Activated naive CD8-positive, alpha-beta T cell treated with anti-CD3 and anti-CD28 coated beads, Interleukin-2, amount 10 ng/mL, durations not matched to agents 7 days and 5 days (primary cell): ENCODE measurements at regions not wholly inside any gene's neighbourhood (a gene's known extent, or its start where the extent isn't known, plus 50 kb on each side); places are given as distances from the start of the nearest gene placed in this dataset.

Experiments
- ATAC-seq: fragments of 150-1000 bp; cut with Tn5 transposase; one replicate; pipeline ENCODE4 v1.10.0; 2021; ENCODE audit warnings: low read depth, moderate library complexity
- POLR2A ChIA-PET: fragments of 350-600 bp; sonication (Branson Sonifier 250); formaldehyde crosslinking; loops from one replicate; lab custom pipeline; 2021; ENCODE audit warnings: antibody characterized with exemption; lab: Charles Lee
- DNase-seq: peaks from one replicate; pipeline ENCODE4 v3.0.0; 2021
- H3K27ac Mint-ChIP-seq: one replicate; pipeline ENCODE4 v1.8.0; 2022; ENCODE audit warnings: mild to moderate bottlenecking, mixed read lengths
- H3K27me3 Mint-ChIP-seq: one replicate; pipeline ENCODE4 v1.8.0; 2022; ENCODE audit warnings: mild to moderate bottlenecking, moderate library complexity, mixed read lengths
- H3K36me3 Mint-ChIP-seq: one replicate; pipeline ENCODE4 v1.8.0; 2021; ENCODE audit warnings: mild to moderate bottlenecking, mixed read lengths
- H3K4me1 Mint-ChIP-seq: one replicate; pipeline ENCODE4 v1.8.0; 2021; ENCODE audit warnings: mixed read lengths
- H3K4me3 Mint-ChIP-seq: one replicate; pipeline ENCODE4 v1.8.0; 2022; ENCODE audit warnings: mild to moderate bottlenecking, moderate library complexity, mixed read lengths
- H3K9me3 Mint-ChIP-seq: one replicate; pipeline ENCODE4 v1.8.0; 2021; ENCODE audit warnings: mixed read lengths

- H3K4me3 Mint-ChIP-seq, result no peak overlapping the region
- no peaks in the 10 kb centered on the region for H3K27me3 Mint-ChIP-seq
- DNase-seq (no peak), ATAC-seq (no peak)
- no peaks in the 10 kb centered on the region for H3K4me1 Mint-ChIP-seq
- H3K36me3 Mint-ChIP-seq, result no peaks in the 10 kb centered on the region
- no peak overlapping the region for H3K27ac Mint-ChIP-seq
- POLR2A ChIA-PET, result no interaction called here
- peaks cover 8% of the 10 kb centered on the region for H3K9me3 Mint-ChIP-seq
These were observed 94.7 kb upstream of the ADAMTSL1 start for GRCh38 chr9:18379073-18379811.

- no peaks in the 10 kb centered on the region for H3K36me3 Mint-ChIP-seq
- H3K27me3 Mint-ChIP-seq, result no peaks in the 10 kb centered on the region
- H3K9me3 Mint-ChIP-seq, result peaks cover 6% of the 10 kb centered on the region
- no peak overlapping the region for H3K27ac Mint-ChIP-seq
- POLR2A ChIA-PET, result no interaction called here
- H3K4me3 Mint-ChIP-seq, result no peak overlapping the region
- H3K4me1 Mint-ChIP-seq, result no peaks in the 10 kb centered on the region
- DNase-seq, result no peak
- no peak for ATAC-seq
These were observed 91.7 kb upstream of the ADAMTSL1 start for GRCh38 chr9:18382243-18382642.

- Mint-ChIP-seq H3K27me3 (no peaks in the 10 kb centered on the region), H3K27ac (no peak overlapping the region), H3K4me3 (no peak overlapping the region), H3K9me3 (no peaks in the 10 kb centered on the region), H3K36me3 (no peaks in the 10 kb centered on the region), H3K4me1 (no peaks in the 10 kb centered on the region)
- no peak for ATAC-seq
- POLR2A ChIA-PET, result no interaction called here
- DNase-seq, result no peak
These were observed 89.9 kb upstream of the ADAMTSL1 start for GRCh38 chr9:18384066-18384465.

- Mint-ChIP-seq H3K9me3 (no peaks in the 10 kb centered on the region), H3K36me3 (no peaks in the 10 kb centered on the region), H3K4me3 (no peak overlapping the region), H3K27me3 (no peaks in the 10 kb centered on the region), H3K27ac (no peak overlapping the region), H3K4me1 (no peaks in the 10 kb centered on the region)
- DNase-seq (no peak), ATAC-seq (no peak)
- POLR2A ChIA-PET, result no interaction called here
These were observed 88.1 kb upstream of the ADAMTSL1 start for GRCh38 chr9:18385696-18386490.

- POLR2A ChIA-PET, result no interaction called here
- Mint-ChIP-seq H3K36me3 (no peaks in the 10 kb centered on the region), H3K27me3 (no peaks in the 10 kb centered on the region), H3K27ac (no peak overlapping the region), H3K4me3 (no peak overlapping the region), H3K9me3 (no peaks in the 10 kb centered on the region), H3K4me1 (no peaks in the 10 kb centered on the region)
- DNase-seq, result no peak
- no peak for ATAC-seq
These were observed 83.6 kb upstream of the ADAMTSL1 start for GRCh38 chr9:18390393-18390792.

- Mint-ChIP-seq H3K27ac (no peak overlapping the region), H3K4me1 (no peaks in the 10 kb centered on the region), H3K36me3 (no peaks in the 10 kb centered on the region), H3K27me3 (no peaks in the 10 kb centered on the region), H3K4me3 (no peak overlapping the region), H3K9me3 (no peaks in the 10 kb centered on the region)
- DNase-seq (no peak), ATAC-seq (no peak)
- POLR2A ChIA-PET, result no interaction called here
These were observed 80.4 kb upstream of the ADAMTSL1 start for GRCh38 chr9:18393340-18394130.

GRCh38 chr9:18394847-18395351, 79.1 kb upstream of the ADAMTSL1 start:
- Mint-ChIP-seq H3K4me1 (no peaks in the 10 kb centered on the region), H3K27me3 (no peaks in the 10 kb centered on the region), H3K27ac (no peak overlapping the region), H3K36me3 (no peaks in the 10 kb centered on the region), H3K4me3 (no peak overlapping the region), H3K9me3 (no peaks in the 10 kb centered on the region)
- ATAC-seq (no peak), DNase-seq (no peak)
- POLR2A ChIA-PET, result no interaction called here

GRCh38 chr9:18396102-18396728, 77.7 kb upstream of the ADAMTSL1 start:
- no peaks in the 10 kb centered on the region for H3K4me1 Mint-ChIP-seq
- no peak overlapping the region for H3K4me3 Mint-ChIP-seq
- no peaks in the 10 kb centered on the region for H3K36me3 Mint-ChIP-seq
- no peak overlapping the region for H3K27ac Mint-ChIP-seq
- POLR2A ChIA-PET, result no interaction called here
- H3K9me3 Mint-ChIP-seq, result no peaks in the 10 kb centered on the region
- no peaks in the 10 kb centered on the region for H3K27me3 Mint-ChIP-seq
- ATAC-seq, result no peak
- no peak for DNase-seq

- ATAC-seq, result no peak
- H3K4me3 Mint-ChIP-seq, result no peak overlapping the region
- POLR2A ChIA-PET, result no interaction called here
- no peaks in the 10 kb centered on the region for H3K27me3 Mint-ChIP-seq
- H3K36me3 Mint-ChIP-seq, result no peaks in the 10 kb centered on the region
- no peak for DNase-seq
- no peaks in the 10 kb centered on the region for H3K4me1 Mint-ChIP-seq
- H3K27ac Mint-ChIP-seq, result no peak overlapping the region
- H3K9me3 Mint-ChIP-seq, result no peaks in the 10 kb centered on the region
These were observed 76.9 kb upstream of the ADAMTSL1 start for GRCh38 chr9:18397076-18397475.

- Mint-ChIP-seq H3K9me3 (no peaks in the 10 kb centered on the region), H3K4me1 (no peaks in the 10 kb centered on the region), H3K27ac (no peak overlapping the region), H3K27me3 (no peaks in the 10 kb centered on the region), H3K36me3 (no peaks in the 10 kb centered on the region), H3K4me3 (no peak overlapping the region)
- no peak for DNase-seq
- POLR2A ChIA-PET, result no interaction called here
- ATAC-seq, result no peak
These were observed 75.9 kb upstream of the ADAMTSL1 start for GRCh38 chr9:18398038-18398437.

GRCh38 chr9:18404434-18405029, 69.4 kb upstream of the ADAMTSL1 start:
- POLR2A ChIA-PET, result interaction anchor here (0.5 kb wide), 1 partner anchor 9 kb away, joined by 4 read pairs; no protein-coding TSS in a partner anchor

GRCh38 chr9:18405240-18405639, 68.7 kb upstream of the ADAMTSL1 start:
- POLR2A ChIA-PET, result no interaction called here
- H3K27ac Mint-ChIP-seq, result no peak overlapping the region
- ATAC-seq (no peak), DNase-seq (no peak)
- no peak overlapping the region for H3K4me3 Mint-ChIP-seq
- no peaks in the 10 kb centered on the region for H3K36me3 Mint-ChIP-seq
- H3K4me1 Mint-ChIP-seq, result no peaks in the 10 kb centered on the region
- no peaks in the 10 kb centered on the region for H3K9me3 Mint-ChIP-seq
- H3K27me3 Mint-ChIP-seq, result no peaks in the 10 kb centered on the region

More at GRCh38 chr9:18404434-18405029, 69.4 kb upstream of the ADAMTSL1 start:
- no peak for DNase-seq
- no peak overlapping the region for H3K27ac Mint-ChIP-seq
- H3K9me3 Mint-ChIP-seq, result no peaks in the 10 kb centered on the region
- H3K4me1 Mint-ChIP-seq, result no peaks in the 10 kb centered on the region
- no peak for ATAC-seq
- no peak overlapping the region for H3K4me3 Mint-ChIP-seq
- H3K27me3 Mint-ChIP-seq, result no peaks in the 10 kb centered on the region
- H3K36me3 Mint-ChIP-seq, result no peaks in the 10 kb centered on the region

- no peaks in the 10 kb centered on the region for H3K4me1 Mint-ChIP-seq
- no peaks in the 10 kb centered on the region for H3K36me3 Mint-ChIP-seq
- ATAC-seq (no peak), DNase-seq (no peak)
- no peak overlapping the region for H3K27ac Mint-ChIP-seq
- no peaks in the 10 kb centered on the region for H3K9me3 Mint-ChIP-seq
- no peaks in the 10 kb centered on the region for H3K27me3 Mint-ChIP-seq
- POLR2A ChIA-PET, result no interaction called here
- no peak overlapping the region for H3K4me3 Mint-ChIP-seq
These were observed 63.0 kb upstream of the ADAMTSL1 start for GRCh38 chr9:18410983-18411382.
